ENCODE measurements at regions not wholly inside any gene's neighbourhood (a gene's known extent, or its start where the extent isn't known, plus 50 kb on each side); places are given as distances from the start of the nearest gene placed in this dataset.

- no peaks in the 10 kb centered on the region for H3K9me3 ChIP-seq (ENCODE audit: control insufficient read depth, insufficient read depth, low read depth, low read length)
- POLR2A ChIA-PET: no interaction called here
- no peak overlapping the region for H3K27ac ChIP-seq (ENCODE audit: low read length)
- CTCF ChIA-PET: no interaction called here
- no peak overlapping the region for H3K4me3 ChIP-seq (ENCODE audit: low read depth in 2 of 2, low read length in 2 of 2)
- in situ Hi-C loops (cut with HindIII; ENCODE audit: low pct_unique_long_range_greater_than_20kb, low sequenced_read_pairs) (no loop called here), intact Hi-C loops (cut with micrococcal nuclease; ENCODE audit: unreplicated experiment) (no loop called here)
- no peaks in the 10 kb centered on the region for H3K36me3 ChIP-seq (ENCODE audit: control insufficient read depth, insufficient read depth, low read length)
- no peaks in the 10 kb centered on the region for H3K27me3 ChIP-seq (ENCODE audit: control insufficient read depth, insufficient read depth, low read length)
- BruUV-seq (replicated peaks): no TSS peak
- ATAC-seq (no peak), DNase-seq (ENCODE audit: low read depth, low spot score) (no peak)
- TF ChIP-seq CTCF (IDR thresholded peaks at IDR 0.05) (no peak), POLR2AphosphoS5 (IDR thresholded peaks at IDR 0.05; ENCODE audit: low read depth, low read length) (no peak), REST (IDR thresholded peaks at IDR 0.05; ENCODE audit: insufficient read depth in 1 of 2, low read depth in 2 of 2, low read length in 1 of 2) (no peak), TCF7L2 (IDR thresholded peaks at IDR 0.05; ENCODE audit: low read depth, low read length) (no peak), SIN3A (IDR thresholded peaks at IDR 0.05; ENCODE audit: borderline replicate concordance, insufficient read depth, low read depth, low read length) (no peak)
- H3K4me1 ChIP-seq (ENCODE audit: control insufficient read depth, insufficient read depth, low read length): no peaks in the 10 kb centered on the region
Observed at GRCh38 chr10:130761788-130762301, 549.7 kb downstream of the TCERG1L start.

GRCh38 chr10:130762491-130762890, 549.0 kb downstream of the TCERG1L start:
- CTCF ChIA-PET: no interaction called here

More at GRCh38 chr10:130762491-130762890, 549.0 kb downstream of the TCERG1L start:
- in situ Hi-C loops (cut with HindIII; ENCODE audit: low pct_unique_long_range_greater_than_20kb, low sequenced_read_pairs): no loop called here
- no peak overlapping the region for H3K27ac ChIP-seq (ENCODE audit: low read length)
- no peaks in the 10 kb centered on the region for H3K36me3 ChIP-seq (ENCODE audit: control insufficient read depth, insufficient read depth, low read length)
- POLR2A ChIA-PET: no interaction called here
- intact Hi-C loops (cut with micrococcal nuclease; ENCODE audit: unreplicated experiment): no loop called here
- no peaks in the 10 kb centered on the region for H3K27me3 ChIP-seq (ENCODE audit: control insufficient read depth, insufficient read depth, low read length)
- no peaks in the 10 kb centered on the region for H3K9me3 ChIP-seq (ENCODE audit: control insufficient read depth, insufficient read depth, low read depth, low read length)
- no TSS peak for BruUV-seq (replicated peaks)
- TF ChIP-seq REST (IDR thresholded peaks at IDR 0.05; ENCODE audit: insufficient read depth in 1 of 2, low read depth in 2 of 2, low read length in 1 of 2): no peak
- TF ChIP-seq SIN3A (IDR thresholded peaks at IDR 0.05; ENCODE audit: borderline replicate concordance, insufficient read depth, low read depth, low read length): no peak
- TF ChIP-seq POLR2AphosphoS5 (IDR thresholded peaks at IDR 0.05; ENCODE audit: low read depth, low read length): no peak
- no peak for TF ChIP-seq CTCF (IDR thresholded peaks at IDR 0.05)
- TF ChIP-seq TCF7L2 (IDR thresholded peaks at IDR 0.05; ENCODE audit: low read depth, low read length): no peak
- ATAC-seq (no peak), DNase-seq (ENCODE audit: low read depth, low spot score) (no peak)
- H3K4me1 ChIP-seq (ENCODE audit: control insufficient read depth, insufficient read depth, low read length): no peaks in the 10 kb centered on the region
- H3K4me3 ChIP-seq (ENCODE audit: low read depth in 2 of 2, low read length in 2 of 2): no peak overlapping the region
